Femur (tissue), 1 donor: ENCODE measurements at regions not wholly inside any gene's neighbourhood (a gene's known extent, or its start where the extent isn't known, plus 50 kb on each side); places are given as distances from the start of the nearest gene placed in this dataset.
A peak's percentile ranks its signal among the peaks of the same experiment; 100 is the strongest.
"Not testable (repeated sequence)": the region's sequence is repeated elsewhere in the genome, so short reads cannot be mapped to it uniquely, and the experiment has no call there.

Experiments
- DNase-seq: peaks from one replicate; pipeline ENCODE4 v3.0.0-alpha.2; 2017

DNA sequence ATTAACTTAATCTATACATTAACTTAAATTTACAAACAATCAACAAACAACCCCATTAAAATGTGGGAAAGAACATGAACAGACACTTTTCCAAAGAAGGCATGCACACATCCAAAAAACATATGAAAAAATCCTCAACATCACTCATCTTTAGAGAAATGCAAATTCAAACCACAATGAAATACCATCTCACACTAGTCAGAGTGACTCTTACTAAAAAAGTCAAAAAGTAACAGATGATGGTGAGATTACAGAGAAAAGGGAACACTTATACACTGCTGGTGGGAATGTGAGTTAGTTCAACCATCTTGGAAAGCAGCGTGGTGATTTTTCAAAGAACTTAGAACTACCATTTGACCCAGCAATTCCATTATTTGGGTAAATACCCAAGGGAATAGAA, 759.2 kb upstream of the SLITRK1 start:
- no peak for DNase-seq

GRCh38 chr13:84640691-84641090, 758.4 kb upstream of the SLITRK1 start:
- DNase-seq: no peak

GRCh38 chr13:84630476-84630875, 748.2 kb upstream of the SLITRK1 start:
- DNase-seq: no peak

GRCh38 chr13:84616864-84617263, 734.6 kb upstream of the SLITRK1 start:
- DNase-seq: no peak

DNA sequence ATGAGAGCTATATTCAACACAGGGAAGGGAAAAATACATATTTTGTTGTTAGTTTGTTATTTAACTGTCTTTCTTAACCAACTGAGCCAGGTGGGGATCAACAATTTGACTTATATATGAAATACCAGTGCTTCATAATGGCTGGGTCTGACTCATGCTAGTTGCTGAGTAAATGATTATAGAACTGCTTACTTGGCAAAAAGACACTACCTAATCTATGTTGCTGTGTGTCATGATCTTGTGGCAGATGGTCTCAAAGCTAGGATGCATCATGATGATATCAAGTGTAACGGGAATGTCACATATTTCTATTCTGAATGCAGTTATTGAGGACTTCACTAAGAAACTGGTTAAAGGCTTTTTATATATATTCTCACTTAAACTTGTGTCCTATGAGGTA, 727.4 kb upstream of the SLITRK1 start:
- DNase-seq: no peak

DNA sequence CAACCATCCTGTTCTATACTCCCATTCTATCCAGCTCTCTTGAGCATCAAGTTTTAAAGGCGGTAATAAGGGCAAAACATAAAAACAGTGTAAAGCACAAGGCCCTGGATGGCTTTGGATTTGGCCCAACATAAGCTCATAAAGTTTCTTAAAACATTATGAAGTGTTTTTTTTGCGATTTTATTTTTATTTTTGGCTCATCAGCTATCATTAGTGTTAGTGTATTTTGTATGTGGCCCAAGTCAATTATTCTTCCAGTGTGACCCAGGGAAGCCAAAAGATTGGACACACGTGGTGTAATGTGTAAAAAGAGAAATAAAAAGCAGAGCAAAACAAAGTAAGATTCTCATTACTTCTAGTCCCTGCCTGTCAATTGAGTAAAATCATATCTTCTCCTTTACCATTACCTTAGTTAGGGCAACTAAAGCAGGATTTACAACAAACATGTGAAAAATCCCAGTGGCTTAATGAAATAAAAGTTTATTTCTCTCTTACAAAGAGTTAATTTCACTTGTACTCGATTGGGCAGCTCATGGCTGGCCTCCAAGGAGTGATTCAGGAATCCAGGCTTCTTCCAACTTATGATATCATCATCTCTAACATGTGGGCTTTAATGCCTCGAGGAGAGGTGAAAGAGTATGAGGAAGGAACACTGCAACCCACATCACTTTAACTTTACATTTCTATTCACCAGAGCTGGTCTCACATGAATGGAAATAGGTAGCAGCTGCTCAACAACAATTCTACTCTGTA, 725.2 kb upstream of the SLITRK1 start:
- DNase-seq: peak; percentile 45

GRCh38 chr13:84606616-84607015, 724.3 kb upstream of the SLITRK1 start:
- DNase-seq: no peak

- no peak for DNase-seq
Measured at GRCh38 chr13:84605927-84606326, 723.7 kb upstream of the SLITRK1 start.

GRCh38 chr13:84591444-84591843, 709.2 kb upstream of the SLITRK1 start:
- no peak for DNase-seq

GRCh38 chr13:84590663-84591062, 708.4 kb upstream of the SLITRK1 start:
- no peak for DNase-seq

DNA sequence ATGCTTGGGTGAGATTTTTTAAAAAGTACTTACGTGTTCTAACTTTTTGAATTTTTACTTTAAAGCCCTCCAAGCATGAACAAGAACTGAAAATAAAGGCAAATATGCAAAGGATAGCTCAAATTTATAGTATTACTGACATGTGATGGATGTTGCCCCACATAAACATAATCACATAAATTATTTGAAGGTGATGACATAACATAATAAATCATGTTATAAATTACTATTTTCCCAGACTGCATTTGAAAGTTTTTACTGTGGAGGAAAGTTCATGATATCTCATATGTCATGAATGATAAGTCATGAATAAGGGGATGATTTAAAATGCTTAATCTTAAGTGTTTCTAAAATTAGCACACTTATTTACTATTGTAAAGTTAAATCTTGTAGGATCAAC, 705.7 kb upstream of the SLITRK1 start:
- no peak for DNase-seq

- not testable (repeated sequence) for DNase-seq
Measured at GRCh38 chr13:84579901-84580300, 697.6 kb upstream of the SLITRK1 start.

GRCh38 chr13:84574851-84575250, 692.6 kb upstream of the SLITRK1 start:
- DNase-seq: no peak

- no peak for DNase-seq
Measured at GRCh38 chr13:84571264-84571663, 689.0 kb upstream of the SLITRK1 start.

- DNase-seq: no peak
Measured at GRCh38 chr13:84570831-84571230, 688.6 kb upstream of the SLITRK1 start.

DNA sequence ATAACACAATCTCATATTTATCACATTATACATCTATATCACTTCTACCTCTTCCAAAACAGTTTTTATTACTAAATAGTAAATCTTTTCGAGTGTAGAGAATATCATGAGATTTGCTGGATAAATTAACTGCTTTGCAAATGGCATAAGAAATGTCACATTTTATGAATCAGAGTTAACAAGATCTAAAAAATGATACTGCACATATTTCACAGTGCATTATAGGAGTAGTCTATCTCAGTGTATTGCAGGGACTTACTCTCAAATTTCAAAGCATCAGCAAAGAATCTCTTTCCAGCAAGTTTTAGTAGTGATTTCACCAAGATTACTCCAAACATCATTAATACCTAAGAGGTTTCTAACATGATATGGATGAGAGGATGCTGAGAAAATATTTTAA, 687.1 kb upstream of the SLITRK1 start:
- DNase-seq: no peak

- DNase-seq: no peak
Measured at GRCh38 chr13:84567848-84568247, 685.6 kb upstream of the SLITRK1 start.

DNA sequence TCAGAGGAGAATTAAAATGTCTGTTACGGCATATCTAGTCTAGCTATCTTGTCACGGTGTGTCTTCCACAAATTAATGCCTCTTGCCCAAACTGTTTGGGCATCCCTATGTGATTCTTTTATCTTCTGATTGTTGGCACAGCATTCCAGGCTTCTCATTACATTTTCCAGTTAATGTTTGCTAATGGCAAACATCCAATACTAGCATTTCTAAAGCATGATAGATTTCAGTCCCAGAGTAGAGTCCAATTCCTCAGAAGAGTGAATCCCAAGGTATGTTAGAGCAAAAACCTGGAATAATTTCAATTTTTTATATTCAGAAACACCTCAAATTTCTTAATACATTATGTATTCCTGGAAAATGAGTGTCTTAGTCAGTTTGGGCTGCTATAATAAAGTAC, 684.5 kb upstream of the SLITRK1 start:
- no peak for DNase-seq

DNA sequence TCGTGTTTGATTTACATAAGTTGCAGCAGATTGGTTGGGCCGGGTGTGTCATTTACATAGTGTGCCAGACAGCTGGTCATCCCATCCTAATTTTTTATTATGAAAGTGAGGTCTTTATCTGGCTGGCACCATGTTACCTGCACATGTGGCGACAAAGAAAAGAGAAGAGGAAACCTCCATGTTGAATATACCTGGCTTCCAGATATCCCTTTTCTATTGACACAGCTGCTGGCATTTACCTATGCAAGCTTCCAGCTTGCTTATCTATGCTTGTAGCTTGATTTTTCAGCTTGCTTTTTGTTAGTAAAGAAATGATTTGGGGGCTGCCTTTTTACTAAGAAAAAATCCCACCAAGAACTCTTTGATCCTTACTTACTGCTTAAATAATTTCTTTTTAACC, 681.3 kb upstream of the SLITRK1 start:
- DNase-seq: no peak

DNA sequence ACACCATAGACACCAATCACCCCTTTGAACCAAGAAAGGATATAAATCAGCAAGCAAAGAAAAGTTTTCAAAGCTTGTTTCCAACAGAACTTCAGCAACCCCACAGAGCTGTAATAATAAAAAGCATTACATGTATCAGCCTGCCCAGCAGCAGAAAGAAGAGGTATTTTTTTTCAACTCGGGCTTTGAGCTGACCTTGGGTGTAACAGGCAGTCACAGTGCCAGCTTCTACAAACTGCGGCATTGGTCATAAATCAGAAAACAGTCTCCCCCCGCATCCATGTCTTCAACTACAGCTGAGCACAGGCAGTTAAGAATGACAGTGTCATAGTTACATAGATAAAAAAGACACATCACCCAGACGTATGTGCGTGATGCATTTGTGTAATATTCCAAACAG, 671.0 kb upstream of the SLITRK1 start:
- DNase-seq: no peak

DNA sequence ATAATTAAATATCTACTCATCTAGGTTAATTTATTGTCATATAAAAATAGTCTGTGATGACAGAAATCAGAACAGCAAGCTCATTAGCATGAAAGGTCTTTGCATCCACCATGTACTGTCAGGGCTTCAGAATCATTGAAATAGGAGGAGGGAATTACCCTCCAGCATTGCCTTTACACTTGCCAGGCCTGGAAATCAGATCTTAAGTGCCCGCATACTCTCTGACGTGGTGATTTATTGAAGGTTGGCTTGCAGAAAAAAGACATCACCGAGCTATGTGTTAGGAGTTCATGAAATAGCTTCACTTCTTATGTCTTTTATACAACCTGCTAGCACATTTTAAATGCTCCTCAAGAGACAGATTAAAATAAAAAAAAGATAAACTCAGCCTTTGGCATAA, 661.7 kb upstream of the SLITRK1 start:
- DNase-seq: no peak

- DNase-seq: no peak
Measured at GRCh38 chr13:84542348-84542747, 660.1 kb upstream of the SLITRK1 start.

GRCh38 chr13:84536906-84537305, 654.6 kb upstream of the SLITRK1 start:
- DNase-seq: no peak

- DNase-seq: no peak
Measured at GRCh38 chr13:84528408-84529070, 646.3 kb upstream of the SLITRK1 start.

DNA sequence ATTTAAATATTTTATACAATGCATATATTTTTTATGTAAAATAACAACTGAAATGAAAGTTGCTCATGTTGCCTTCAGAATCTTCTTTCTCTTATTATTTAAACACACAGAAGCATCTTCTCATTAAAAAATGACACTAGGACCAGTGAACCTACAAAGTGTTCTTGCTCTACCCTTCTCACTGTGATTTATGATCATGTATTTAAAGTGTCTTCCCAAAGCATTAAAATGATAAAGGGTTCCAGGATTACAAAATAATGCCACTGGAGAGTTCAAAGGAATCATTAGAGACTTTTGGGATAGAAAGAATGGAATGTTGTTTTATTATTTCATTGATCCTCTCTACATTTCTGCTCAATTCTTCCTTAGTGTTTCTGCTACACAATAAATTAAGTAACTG, 643.6 kb upstream of the SLITRK1 start:
- no peak for DNase-seq
